OCI-LY3 (cell line): ENCODE measurements at regions not wholly inside any gene's neighbourhood (a gene's known extent, or its start where the extent isn't known, plus 50 kb on each side); places are given as distances from the start of the nearest gene placed in this dataset.

Experiments
- H2AFZ ChIP-seq: fragments of 200-600, 300-600 bp; shearing (Covaris generic); 2 replicates; pipeline ENCODE4 v1.6.0; 2014; ENCODE audit warnings: antibody characterized with exemption, low read depth, low read length
- H3K27ac ChIP-seq: fragments of 200-600, 300-600 bp; sonication (generic); 2 replicates; pipeline ENCODE4 v1.5.1; 2014; ENCODE audit warnings: mild to moderate bottlenecking, low read length, moderate library complexity, mixed read lengths
- H3K27me3 ChIP-seq: fragments of 200-600, 300-600 bp; sonication (generic); 2 replicates; pipeline ENCODE4 v1.6.1; 2014; ENCODE audit warnings: low read depth, low read length, mixed read lengths
- H3K36me3 ChIP-seq: fragments of 200-600, 300-600 bp; sonication (generic); replicated peaks from 2 replicates; pipeline ENCODE3; 2014; ENCODE audit warnings: low read depth, low read length, mixed read lengths
- H3K4me1 ChIP-seq: fragments of 300-600, 200-600 bp; sonication (generic); 2 replicates; pipeline ENCODE4 v1.6.1; 2014; ENCODE audit warnings: low read length, mixed read lengths
- H3K4me2 ChIP-seq: fragments of 200-600, 300-600 bp; sonication (generic); 2 replicates; pipeline ENCODE4 v1.6.1; 2014; ENCODE audit warnings: low read length, mixed read lengths
- H3K4me3 ChIP-seq: fragments of 300-600, 200-600 bp; sonication (generic); 2 replicates; pipeline ENCODE4 v1.5.1; 2014; ENCODE audit warnings: antibody characterized with exemption, mild to moderate bottlenecking, low read length, moderate library complexity
- H3K79me2 ChIP-seq: fragments of 300-600, 200-600 bp; shearing (Covaris generic); 2 replicates; pipeline ENCODE4 v1.6.1; 2014; ENCODE audit warnings: mild to moderate bottlenecking, low read length, mixed read lengths
- H3K9ac ChIP-seq: fragments of 300-600, 200-600 bp; shearing (Covaris generic); 2 replicates; pipeline ENCODE4 v1.6.0; 2014; ENCODE audit warnings: mild to moderate bottlenecking, low read length, moderate library complexity
- H3K9me3 ChIP-seq: fragments of 200-600, 300-600 bp; shearing (Covaris generic); 2 replicates; pipeline ENCODE4 v1.6.1; 2014; ENCODE audit warnings: low read length, mixed read lengths; ENCODE audit not compliant: insufficient read depth
- H4K20me1 ChIP-seq: fragments of 200-600, 300-600 bp; sonication (generic); 2 replicates; pipeline ENCODE4 v1.6.1; 2016; ENCODE audit warnings: low read length, mixed read lengths; ENCODE audit not compliant: insufficient read depth
- EZH2phosphoT487 ChIP-seq: fragments of 200-600 bp; shearing (Covaris generic); IDR thresholded peaks from 2 replicates; pipeline ENCODE4 v1.6.1; 2018; ENCODE audit warnings: antibody characterized with exemption, mixed run types, low read depth
- TF ChIP-seq, protein P1 (sequence below): fragments of 200-600, 300-600 bp; sonication (generic); IDR thresholded peaks from 2 replicates; pipeline ENCODE4 v1.5.1; 2014; ENCODE audit warnings: antibody characterized with exemption, low read length, low read depth

GRCh38 chr4:15145709-15146108 lies 143.4 kb downstream of the CPEB2 start:
- H2AFZ ChIP-seq = no peak overlapping the region
- no peaks in the 10 kb centered on the region for H3K27me3 ChIP-seq

DNA sequence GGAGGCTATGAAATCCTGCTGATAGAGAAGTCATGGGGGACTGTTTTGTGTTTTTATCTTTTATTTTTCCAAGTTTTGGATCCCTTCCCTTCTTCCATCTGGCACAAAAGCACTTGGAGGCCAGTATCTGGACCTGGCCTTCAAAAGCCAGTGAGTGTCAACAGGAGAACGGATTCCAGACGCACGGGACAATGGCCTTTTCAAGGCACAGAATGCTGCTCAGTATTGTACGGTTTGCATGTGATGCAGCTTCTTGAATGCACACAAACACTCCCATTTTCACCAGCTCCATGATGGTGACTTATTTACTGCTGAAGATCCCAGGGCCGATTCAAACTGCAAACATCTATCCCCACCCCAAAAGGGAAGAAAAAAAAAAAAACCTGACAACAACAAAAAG lies 145.4 kb downstream of the CPEB2 start:
- TF ChIP-seq, protein P1, sequence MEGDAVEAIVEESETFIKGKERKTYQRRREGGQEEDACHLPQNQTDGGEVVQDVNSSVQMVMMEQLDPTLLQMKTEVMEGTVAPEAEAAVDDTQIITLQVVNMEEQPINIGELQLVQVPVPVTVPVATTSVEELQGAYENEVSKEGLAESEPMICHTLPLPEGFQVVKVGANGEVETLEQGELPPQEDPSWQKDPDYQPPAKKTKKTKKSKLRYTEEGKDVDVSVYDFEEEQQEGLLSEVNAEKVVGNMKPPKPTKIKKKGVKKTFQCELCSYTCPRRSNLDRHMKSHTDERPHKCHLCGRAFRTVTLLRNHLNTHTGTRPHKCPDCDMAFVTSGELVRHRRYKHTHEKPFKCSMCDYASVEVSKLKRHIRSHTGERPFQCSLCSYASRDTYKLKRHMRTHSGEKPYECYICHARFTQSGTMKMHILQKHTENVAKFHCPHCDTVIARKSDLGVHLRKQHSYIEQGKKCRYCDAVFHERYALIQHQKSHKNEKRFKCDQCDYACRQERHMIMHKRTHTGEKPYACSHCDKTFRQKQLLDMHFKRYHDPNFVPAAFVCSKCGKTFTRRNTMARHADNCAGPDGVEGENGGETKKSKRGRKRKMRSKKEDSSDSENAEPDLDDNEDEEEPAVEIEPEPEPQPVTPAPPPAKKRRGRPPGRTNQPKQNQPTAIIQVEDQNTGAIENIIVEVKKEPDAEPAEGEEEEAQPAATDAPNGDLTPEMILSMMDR = no peak
- TF ChIP-seq EZH2phosphoT487 = no peak

More at GRCh38 chr4:15145709-15146108, 143.4 kb downstream of the CPEB2 start:
- no peak for TF ChIP-seq EZH2phosphoT487
- TF ChIP-seq, protein P1 = no peak
- Histone ChIP-seq H3K36me3 (no peaks in the 10 kb centered on the region), H3K4me1 (peaks cover 17% of the 10 kb centered on the region; the same call in 1 of the 2 replicates), H3K4me3 (no peak overlapping the region), H3K9me3 (no peaks in the 10 kb centered on the region), H4K20me1 (no peaks in the 10 kb centered on the region), H3K4me2 (no peak overlapping the region), H3K9ac (no peak overlapping the region), H3K27ac (no peak overlapping the region), H3K79me2 (no peaks in the 10 kb centered on the region)

DNA sequence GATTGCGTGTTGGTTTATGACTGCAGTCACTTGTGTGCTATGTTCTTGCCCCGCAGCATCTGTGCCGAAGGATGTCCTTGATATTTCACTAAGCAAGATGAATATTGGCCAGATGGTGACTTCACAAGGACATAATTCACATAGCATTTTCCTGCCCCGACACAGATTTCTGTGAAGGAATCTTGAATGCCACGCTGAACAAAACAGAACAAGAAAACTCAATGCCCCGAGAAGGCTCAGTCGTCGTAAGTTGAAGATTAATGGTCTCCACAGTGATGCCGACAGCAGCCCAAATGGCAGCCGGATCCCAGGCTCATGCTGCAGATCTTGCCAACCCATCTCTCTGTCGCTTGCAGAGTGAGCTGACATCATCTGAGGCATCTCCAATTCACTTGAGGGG lies 145.9 kb downstream of the CPEB2 start:
- no peak overlapping the region for H3K4me2 ChIP-seq
- H3K4me3 ChIP-seq = no peak overlapping the region
- no peak overlapping the region for H2AFZ ChIP-seq
- H3K9ac ChIP-seq = no peak overlapping the region
- H3K36me3 ChIP-seq = no peaks in the 10 kb centered on the region
- no peaks in the 10 kb centered on the region for H3K9me3 ChIP-seq
- H3K27ac ChIP-seq = no peak overlapping the region
- TF ChIP-seq, protein P1 = no peak
- no peak for TF ChIP-seq EZH2phosphoT487
- peaks cover 16% of the 10 kb centered on the region; the same call in 1 of the 2 replicates for H3K4me1 ChIP-seq
- H4K20me1 ChIP-seq = no peaks in the 10 kb centered on the region
- H3K79me2 ChIP-seq = no peaks in the 10 kb centered on the region
- no peaks in the 10 kb centered on the region for H3K27me3 ChIP-seq

More for the DNA sequence above, 145.4 kb downstream of the CPEB2 start:
- no peak overlapping the region for H3K4me2 ChIP-seq
- no peaks in the 10 kb centered on the region for H3K79me2 ChIP-seq
- H3K9me3 ChIP-seq = no peaks in the 10 kb centered on the region
- H3K27me3 ChIP-seq = no peaks in the 10 kb centered on the region
- H3K27ac ChIP-seq = no peak overlapping the region
- no peaks in the 10 kb centered on the region for H4K20me1 ChIP-seq
- H3K9ac ChIP-seq = no peak overlapping the region
- H2AFZ ChIP-seq = no peak overlapping the region
- H3K4me3 ChIP-seq = no peak overlapping the region
- peaks cover 17% of the 10 kb centered on the region; the same call in 1 of the 2 replicates for H3K4me1 ChIP-seq
- H3K36me3 ChIP-seq = no peaks in the 10 kb centered on the region

- no peaks in the 10 kb centered on the region for H3K79me2 ChIP-seq
- no peak overlapping the region for H2AFZ ChIP-seq
- no peak overlapping the region for H3K9ac ChIP-seq
- H4K20me1 ChIP-seq = no peaks in the 10 kb centered on the region
- no peaks in the 10 kb centered on the region for H3K27me3 ChIP-seq
- no peaks in the 10 kb centered on the region for H3K9me3 ChIP-seq
- no peaks in the 10 kb centered on the region for H3K36me3 ChIP-seq
- H3K4me2 ChIP-seq = no peak overlapping the region
- peaks cover 12% of the 10 kb centered on the region; the same call in 1 of the 2 replicates for H3K4me1 ChIP-seq
- H3K27ac ChIP-seq = no peak overlapping the region
- H3K4me3 ChIP-seq = no peak overlapping the region
- TF ChIP-seq, protein P1 = no peak
- no peak for TF ChIP-seq EZH2phosphoT487
Measured at GRCh38 chr4:15148691-15149090, 146.4 kb downstream of the CPEB2 start.
